Left ventricle myocardium inferior (tissue), 1 donor: ENCODE measurements at regions not wholly inside any gene's neighbourhood (a gene's known extent, or its start where the extent isn't known, plus 50 kb on each side); places are given as distances from the start of the nearest gene placed in this dataset.

Source experiments
- DNase-seq: peaks from one replicate; pipeline ENCODE4 v3.0.0-alpha.2; 2020
- H3K27ac ChIP-seq: fragments of 200-600 bp; replicated peaks from 2 replicates; pipeline ENCODE4 v1.8.0; 2021
- H3K27me3 ChIP-seq: fragments of 200-600 bp; 2 replicates; pipeline ENCODE4 v1.8.0; 2021; ENCODE audit warnings: low read depth
- H3K36me3 ChIP-seq: fragments of 200-600 bp; 2 replicates; pipeline ENCODE4 v1.8.0; 2021
- H3K4me1 ChIP-seq: fragments of 200-600 bp; 2 replicates; pipeline ENCODE4 v1.8.0; 2021
- H3K4me3 ChIP-seq: fragments of 200-600 bp; 2 replicates; pipeline ENCODE4 v1.8.0; 2021; ENCODE audit warnings: mild to moderate bottlenecking, moderate library complexity
- H3K9me3 ChIP-seq: fragments of 200-600 bp; replicated peaks from 2 replicates; pipeline ENCODE4 v1.8.0; 2021
- intact Hi-C: fragments of 100-400 bp; cut with micrococcal nuclease; formaldehyde crosslinking; loops from one replicate; pipeline ENCODE4 v1.11.0; 2022
- TF ChIP-seq, protein P1 (sequence below): fragments of 200-600 bp; IDR thresholded peaks from 2 replicates; pipeline ENCODE4 v1.8.0; 2021; ENCODE audit warnings: antibody characterized with exemption, mild to moderate bottlenecking, borderline replicate concordance
- donor health status: DM: no; HTN: yes; CAD: no; lungs with severe emphysema.

- no peaks in the 10 kb centered on the region for H3K36me3 ChIP-seq
- TF ChIP-seq, protein P1, sequence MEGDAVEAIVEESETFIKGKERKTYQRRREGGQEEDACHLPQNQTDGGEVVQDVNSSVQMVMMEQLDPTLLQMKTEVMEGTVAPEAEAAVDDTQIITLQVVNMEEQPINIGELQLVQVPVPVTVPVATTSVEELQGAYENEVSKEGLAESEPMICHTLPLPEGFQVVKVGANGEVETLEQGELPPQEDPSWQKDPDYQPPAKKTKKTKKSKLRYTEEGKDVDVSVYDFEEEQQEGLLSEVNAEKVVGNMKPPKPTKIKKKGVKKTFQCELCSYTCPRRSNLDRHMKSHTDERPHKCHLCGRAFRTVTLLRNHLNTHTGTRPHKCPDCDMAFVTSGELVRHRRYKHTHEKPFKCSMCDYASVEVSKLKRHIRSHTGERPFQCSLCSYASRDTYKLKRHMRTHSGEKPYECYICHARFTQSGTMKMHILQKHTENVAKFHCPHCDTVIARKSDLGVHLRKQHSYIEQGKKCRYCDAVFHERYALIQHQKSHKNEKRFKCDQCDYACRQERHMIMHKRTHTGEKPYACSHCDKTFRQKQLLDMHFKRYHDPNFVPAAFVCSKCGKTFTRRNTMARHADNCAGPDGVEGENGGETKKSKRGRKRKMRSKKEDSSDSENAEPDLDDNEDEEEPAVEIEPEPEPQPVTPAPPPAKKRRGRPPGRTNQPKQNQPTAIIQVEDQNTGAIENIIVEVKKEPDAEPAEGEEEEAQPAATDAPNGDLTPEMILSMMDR = no peak
- intact Hi-C loops = no loop called here
- H3K9me3 ChIP-seq = no peaks in the 10 kb centered on the region
- DNase-seq = no peak
- peaks cover 7% of the 10 kb centered on the region for H3K27me3 ChIP-seq
- H3K4me1 ChIP-seq = no peaks in the 10 kb centered on the region
- H3K4me3 ChIP-seq = no peak overlapping the region
- no peak overlapping the region for H3K27ac ChIP-seq
Measured at GRCh38 chr1:60271041-60271440, 197.5 kb upstream of the C1orf87 start.

GRCh38 chr1:60268451-60268850, 194.9 kb upstream of the C1orf87 start:
- Histone ChIP-seq H3K4me1 (no peaks in the 10 kb centered on the region), H3K9me3 (no peaks in the 10 kb centered on the region), H3K36me3 (no peaks in the 10 kb centered on the region), H3K4me3 (no peak overlapping the region), H3K27ac (no peak overlapping the region), H3K27me3 (peaks cover 7% of the 10 kb centered on the region)
- DNase-seq = no peak
- TF ChIP-seq, protein P1 = no peak
- intact Hi-C loops = no loop called here

DNA sequence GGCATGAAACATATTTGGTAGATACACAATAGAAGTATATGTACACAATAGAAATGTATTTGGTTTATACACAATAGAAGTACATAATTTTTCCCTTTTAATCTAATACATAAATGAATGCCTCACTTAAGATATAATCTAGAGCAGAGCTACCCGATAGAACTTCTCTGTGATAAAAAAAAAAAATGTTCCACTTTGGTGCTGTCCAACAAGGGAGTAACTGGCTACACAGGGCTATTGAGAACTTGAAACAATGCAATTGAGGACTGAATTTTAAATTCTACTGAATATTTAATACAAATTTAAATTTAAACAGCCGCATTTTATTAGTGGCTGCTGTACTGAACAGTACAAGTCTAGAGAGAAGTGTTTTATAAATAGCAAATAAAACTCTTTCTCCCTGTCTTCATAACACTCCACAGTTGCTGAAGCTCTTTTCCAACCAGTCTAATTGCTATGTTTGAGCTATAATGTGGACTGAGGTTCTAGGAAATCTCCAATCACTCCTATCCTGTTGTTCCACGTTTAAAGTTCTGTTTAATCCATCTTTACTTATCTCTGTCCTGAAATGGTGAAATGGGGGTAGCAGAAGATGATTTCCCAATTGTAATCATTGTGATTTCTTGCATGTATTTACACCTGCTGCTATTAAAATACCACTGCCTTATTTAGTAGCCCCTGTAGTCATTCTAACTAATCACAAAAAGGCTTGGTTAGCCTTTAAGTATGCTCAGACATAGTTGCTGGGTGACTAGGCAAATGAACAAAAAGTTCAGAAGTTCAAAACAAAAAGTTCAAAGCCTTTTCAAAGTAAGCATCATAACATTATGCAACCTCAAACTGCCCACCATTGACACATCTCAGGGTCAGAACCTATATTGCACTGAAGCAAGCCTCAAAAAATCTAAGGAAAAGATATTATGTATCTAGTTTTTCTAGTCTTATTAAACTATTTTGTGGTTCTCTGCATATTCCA, 192.3 kb upstream of the C1orf87 start:
- Histone ChIP-seq H3K4me3 (no peak overlapping the region), H3K27me3 (peaks cover 7% of the 10 kb centered on the region), H3K4me1 (no peaks in the 10 kb centered on the region), H3K9me3 (no peaks in the 10 kb centered on the region), H3K27ac (no peak overlapping the region), H3K36me3 (no peaks in the 10 kb centered on the region)
- DNase-seq = no peak
- intact Hi-C loops = no loop called here
- TF ChIP-seq, protein P1 = no peak

DNA sequence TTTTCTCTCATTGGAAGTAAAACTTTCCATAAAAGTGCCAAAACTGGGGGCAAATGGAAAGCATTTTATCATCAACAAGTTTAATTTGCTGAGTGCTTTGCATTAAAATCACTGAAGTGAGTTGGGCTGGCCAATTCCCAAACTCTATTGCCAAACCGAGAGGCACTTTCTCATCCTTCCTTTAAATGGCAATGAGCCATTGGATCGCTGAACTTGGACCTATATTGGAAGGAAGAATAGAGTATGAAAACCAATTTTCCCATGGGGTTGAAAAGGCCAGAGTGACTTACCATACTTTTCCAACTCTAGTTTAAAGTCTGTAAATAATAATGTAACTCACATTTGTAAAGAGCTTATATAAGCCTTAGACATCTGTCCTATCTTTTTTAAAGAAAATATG, 189.1 kb upstream of the C1orf87 start:
- intact Hi-C loops = no loop called here
- H3K9me3 ChIP-seq = no peaks in the 10 kb centered on the region

DNA sequence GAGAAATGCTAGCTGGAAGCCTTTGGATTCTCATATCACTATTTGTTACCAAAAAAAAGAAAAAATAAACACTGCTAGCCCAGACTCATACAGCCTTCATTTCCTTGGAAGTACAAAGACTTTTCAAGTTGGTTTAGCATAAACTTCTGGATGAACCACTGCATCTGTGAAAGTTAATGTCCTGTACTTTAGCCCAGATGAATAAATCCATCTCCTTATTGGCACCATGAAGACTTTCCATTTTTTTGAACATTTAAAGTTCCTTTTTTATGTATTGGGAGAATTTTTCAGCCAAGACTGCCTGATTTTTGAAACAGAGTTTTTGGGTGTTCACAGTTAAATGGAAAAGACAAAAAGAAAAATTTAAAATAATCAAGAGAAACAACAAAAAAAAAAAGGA, 184.0 kb upstream of the C1orf87 start:
- no peak for DNase-seq
- no peaks in the 10 kb centered on the region for H3K9me3 ChIP-seq
- H3K4me3 ChIP-seq = no peak overlapping the region
- H3K27me3 ChIP-seq = peaks cover 8% of the 10 kb centered on the region
- H3K27ac ChIP-seq = no peak overlapping the region
- intact Hi-C loops = no loop called here
- TF ChIP-seq, protein P1 = no peak
- H3K4me1 ChIP-seq = no peaks in the 10 kb centered on the region
- no peaks in the 10 kb centered on the region for H3K36me3 ChIP-seq

More for the DNA sequence above, 189.1 kb upstream of the C1orf87 start:
- Histone ChIP-seq H3K4me3 (no peak overlapping the region), H3K4me1 (no peaks in the 10 kb centered on the region), H3K36me3 (no peaks in the 10 kb centered on the region), H3K27ac (no peak overlapping the region), H3K27me3 (peaks cover 14% of the 10 kb centered on the region)
- TF ChIP-seq, protein P1 = no peak
- DNase-seq = no peak
